ENCODE measurements at regions not wholly inside any gene's neighbourhood (a gene's known extent, or its start where the extent isn't known, plus 50 kb on each side); places are given as distances from the start of the nearest gene placed in this dataset.

- H4K20me1 ChIP-seq (ENCODE audit: insufficient read depth) = no peaks in the 10 kb centered on the region
- TF ChIP-seq REST (IDR thresholded peaks at IDR 0.05; ENCODE audit: borderline replicate concordance) (no peak), CTCF (IDR thresholded peaks at IDR 0.05; ENCODE audit: poor library complexity, severe bottlenecking) (no peak), EZH2 (IDR thresholded peaks at IDR 0.05; ENCODE audit: borderline replicate concordance, insufficient read depth, low read length, poor library complexity, severe bottlenecking) (no peak), SMC3 (conservative IDR thresholded peaks at IDR 0.05; ENCODE audit: poor library complexity) (no peak), POLR2AphosphoS5 (IDR thresholded peaks at IDR 0.05) (no peak), RAD21 (conservative IDR thresholded peaks at IDR 0.05) (no peak), EP300 (conservative IDR thresholded peaks at IDR 0.05; ENCODE audit: poor library complexity, severe bottlenecking) (no peak), MXI1 (conservative IDR thresholded peaks at IDR 0.05; ENCODE audit: poor library complexity, severe bottlenecking) (no peak), TAF1 (IDR thresholded peaks at IDR 0.05; ENCODE audit: low read depth) (no peak)
- H3K9me3 ChIP-seq (ENCODE audit: low read length) = no peaks in the 10 kb centered on the region
- no peak overlapping the region for H3K4me2 ChIP-seq (ENCODE audit: low read length)
- H3K27me3 ChIP-seq (ENCODE audit: insufficient read depth, low read depth, low read length) = no peaks in the 10 kb centered on the region
- no peaks in the 10 kb centered on the region for H3F3A ChIP-seq (ENCODE audit: insufficient read depth, low read length, poor library complexity, severe bottlenecking)
- H3K4me3 ChIP-seq (ENCODE audit: low read length) = no peak overlapping the region
- no peak overlapping the region for H2AFZ ChIP-seq (ENCODE audit: low read depth, low read length)
- H3K79me2 ChIP-seq (replicated peaks; ENCODE audit: insufficient read depth, low read length) = no peaks in the 10 kb centered on the region
- no peaks in the 10 kb centered on the region for H3K36me3 ChIP-seq (ENCODE audit: insufficient read depth, low read length)
- no peak overlapping the region for H3K9ac ChIP-seq (ENCODE audit: low read length)
- no peaks in the 10 kb centered on the region for H3K9me2 ChIP-seq (ENCODE audit: insufficient read depth, low read length)
- H3K27ac ChIP-seq (ENCODE audit: low read length) = no peak overlapping the region
Observed at GRCh38 chr2:67289921-67290371, 107.2 kb upstream of the ETAA1 start.

- Histone ChIP-seq H3K4me3 (ENCODE audit: low read length) (no peak overlapping the region), H3K9me3 (ENCODE audit: low read length) (no peaks in the 10 kb centered on the region), H3K79me2 (replicated peaks; ENCODE audit: insufficient read depth, low read length) (no peaks in the 10 kb centered on the region), H2AFZ (ENCODE audit: low read depth, low read length) (no peak overlapping the region), H4K20me1 (ENCODE audit: insufficient read depth) (no peaks in the 10 kb centered on the region), H3K4me2 (ENCODE audit: low read length) (no peak overlapping the region), H3K27me3 (ENCODE audit: insufficient read depth, low read depth, low read length) (no peaks in the 10 kb centered on the region), H3K27ac (ENCODE audit: low read length) (no peak overlapping the region), H3K36me3 (ENCODE audit: insufficient read depth, low read length) (no peaks in the 10 kb centered on the region), H3F3A (ENCODE audit: insufficient read depth, low read length, poor library complexity, severe bottlenecking) (no peaks in the 10 kb centered on the region), H3K9me2 (ENCODE audit: insufficient read depth, low read length) (no peaks in the 10 kb centered on the region), H3K9ac (ENCODE audit: low read length) (no peak overlapping the region)
- no peak for TF ChIP-seq RAD21 (conservative IDR thresholded peaks at IDR 0.05)
Observed at GRCh38 chr2:67290451-67291290, 106.5 kb upstream of the ETAA1 start.
